Islet precursor cell (in vitro differentiated cells): ENCODE measurements at regions not wholly inside any gene's neighbourhood (a gene's known extent, or its start where the extent isn't known, plus 50 kb on each side); places are given as distances from the start of the nearest gene placed in this dataset.

Experiments
- DNase-seq: peaks from one replicate; pipeline ENCODE4 v3.0.0-alpha.2; 2018

GRCh38 chr17:34527908-34528470, 51.4 kb upstream of the TMEM132E start:
- DNase-seq: peak; percentile 83

DNA sequence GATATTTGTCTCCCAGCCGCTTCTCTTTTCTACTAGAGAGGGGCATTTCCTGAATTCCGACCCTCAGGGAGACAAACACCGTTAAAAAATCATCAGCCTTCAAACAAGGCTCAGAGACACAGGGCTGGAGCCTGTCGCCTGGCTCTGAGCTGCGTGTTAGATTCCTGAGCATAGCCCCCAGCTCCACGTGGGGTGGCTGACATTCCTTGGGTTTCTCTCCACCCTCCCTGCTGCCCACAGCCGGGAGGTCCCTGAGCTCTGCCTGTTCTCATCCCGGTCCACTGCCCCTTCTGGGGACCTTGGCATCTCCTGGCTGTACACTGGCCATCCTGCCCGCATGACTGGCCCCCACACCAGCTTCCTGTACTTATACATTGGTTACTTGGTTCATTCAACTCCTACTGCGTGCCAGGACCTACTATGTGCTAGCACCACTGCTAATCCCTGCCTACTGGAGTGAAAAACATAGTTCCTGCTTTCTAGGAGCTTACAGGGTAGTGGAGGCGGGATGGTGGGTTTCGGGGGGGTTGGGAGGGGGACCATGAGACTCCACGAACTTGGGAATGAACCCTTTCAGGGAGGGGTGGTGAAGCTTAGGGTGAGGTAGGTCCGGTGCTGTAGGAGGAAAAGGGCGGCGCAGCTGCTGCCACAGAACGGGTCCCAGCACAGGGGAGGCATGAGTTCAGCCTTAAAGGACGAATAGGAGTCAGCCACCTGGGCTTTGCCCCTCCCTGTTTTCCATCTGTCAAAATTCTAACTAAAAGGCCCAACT, 52.1 kb upstream of the TMEM132E start:
- DNase-seq: peak; percentile 78

GRCh38 chr17:34525651-34526050, 53.7 kb upstream of the TMEM132E start:
- DNase-seq: no peak

GRCh38 chr17:34521955-34522354, 57.4 kb upstream of the TMEM132E start:
- no peak for DNase-seq

- DNase-seq: no peak
Measured at GRCh38 chr17:34519282-34519681, 60.1 kb upstream of the TMEM132E start.

GRCh38 chr17:34517406-34517805, 62.0 kb upstream of the TMEM132E start:
- no peak for DNase-seq

GRCh38 chr17:34511931-34512330, 67.5 kb upstream of the TMEM132E start:
- DNase-seq: no peak

GRCh38 chr17:34511265-34511664, 68.1 kb upstream of the TMEM132E start:
- DNase-seq: no peak

GRCh38 chr17:34504814-34505484, 74.4 kb upstream of the TMEM132E start:
- DNase-seq: no peak

- DNase-seq: no peak
Measured at GRCh38 chr17:34503528-34504195, 75.7 kb upstream of the TMEM132E start.

- no peak for DNase-seq
Measured at GRCh38 chr17:34502426-34502825, 77.0 kb upstream of the TMEM132E start.

DNA sequence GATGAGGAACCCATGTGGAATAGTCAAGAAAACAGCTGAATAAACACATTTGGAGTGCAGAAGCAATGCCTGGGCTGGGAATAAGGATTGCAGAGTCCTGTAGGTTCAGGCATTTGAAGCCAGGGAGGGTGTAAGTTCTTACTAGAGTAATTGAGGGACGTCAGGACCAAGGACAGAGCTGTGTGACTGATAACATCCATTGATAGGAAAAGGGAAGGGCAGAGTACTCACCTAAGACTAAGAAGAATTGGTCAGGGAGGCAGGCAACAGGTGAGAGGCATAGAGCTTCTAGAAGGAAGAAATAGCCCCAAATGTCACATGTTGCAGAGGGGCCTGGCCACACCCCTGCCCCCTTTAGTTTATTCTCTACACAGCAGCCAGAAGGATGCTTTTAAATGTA, 79.8 kb upstream of the TMEM132E start:
- peak; percentile 77 for DNase-seq

DNA sequence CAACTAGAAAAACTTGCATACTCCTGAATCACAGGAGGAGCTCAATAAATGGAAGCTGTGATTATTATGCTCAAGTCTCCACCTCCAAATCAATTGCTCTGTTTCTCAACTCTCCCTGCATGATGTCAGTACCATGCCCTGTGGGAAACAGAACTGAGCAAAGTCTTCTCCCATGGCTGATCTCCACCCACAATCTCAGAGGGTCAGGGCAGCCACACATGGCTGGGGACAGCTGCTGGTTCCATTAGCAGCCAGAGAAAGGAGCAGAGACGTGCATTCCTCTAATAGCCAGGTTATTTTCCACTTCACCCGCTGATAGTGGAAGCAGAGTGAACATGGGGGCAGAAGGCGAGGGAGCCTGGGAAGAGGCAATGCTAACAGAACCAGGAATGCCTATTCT, 85.5 kb upstream of the TMEM132E start:
- no peak for DNase-seq

DNA sequence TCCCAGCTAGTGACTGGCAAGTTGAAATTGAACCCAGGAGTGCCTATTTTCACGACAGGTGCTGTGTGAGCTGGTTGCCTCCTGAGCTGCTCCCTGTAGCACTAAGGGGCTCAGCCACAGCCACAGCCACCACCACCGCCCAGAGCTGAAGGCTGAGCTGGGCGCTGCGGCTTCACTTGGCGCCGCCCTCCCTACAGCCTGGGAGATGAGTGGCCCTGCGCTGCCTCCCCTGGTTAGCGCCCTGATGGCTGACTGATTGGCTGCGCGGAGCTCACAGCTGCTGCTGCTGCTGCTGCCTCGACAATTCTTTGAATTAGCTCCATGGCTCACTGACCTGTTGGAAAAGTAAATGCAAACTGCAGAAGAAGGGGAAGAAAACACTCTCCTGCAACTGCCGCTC, 91.8 kb upstream of the TMEM132E start:
- DNase-seq: peak; percentile 66

- no peak for DNase-seq
Measured at GRCh38 chr17:34486761-34487160, 92.6 kb upstream of the TMEM132E start.

DNA sequence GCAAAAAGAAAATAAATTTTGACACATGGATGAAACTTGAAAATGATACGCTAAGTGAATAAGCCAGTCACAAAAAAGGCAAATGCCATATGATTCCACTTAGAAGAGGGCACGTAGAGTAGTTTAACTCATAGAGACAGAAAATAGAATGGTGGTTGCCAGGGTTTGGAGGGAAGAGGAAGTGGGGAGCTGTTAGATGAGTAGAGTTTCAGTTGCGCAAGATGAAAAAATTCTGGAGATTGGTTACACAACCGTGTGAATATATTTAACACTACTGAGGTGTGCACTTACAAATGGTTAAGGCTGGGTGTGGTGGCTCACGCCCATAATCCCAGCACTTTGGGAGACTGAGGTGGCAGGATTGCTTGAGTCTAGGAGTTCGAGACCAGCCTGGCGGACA, 93.4 kb upstream of the TMEM132E start:
- no peak for DNase-seq

GRCh38 chr17:34484193-34484733, 95.1 kb upstream of the TMEM132E start:
- DNase-seq: peak; percentile 45

GRCh38 chr17:34482730-34483129, 96.7 kb upstream of the TMEM132E start:
- DNase-seq: no peak

- DNase-seq: no peak
Measured at GRCh38 chr17:34481779-34482178, 97.6 kb upstream of the TMEM132E start.

DNA sequence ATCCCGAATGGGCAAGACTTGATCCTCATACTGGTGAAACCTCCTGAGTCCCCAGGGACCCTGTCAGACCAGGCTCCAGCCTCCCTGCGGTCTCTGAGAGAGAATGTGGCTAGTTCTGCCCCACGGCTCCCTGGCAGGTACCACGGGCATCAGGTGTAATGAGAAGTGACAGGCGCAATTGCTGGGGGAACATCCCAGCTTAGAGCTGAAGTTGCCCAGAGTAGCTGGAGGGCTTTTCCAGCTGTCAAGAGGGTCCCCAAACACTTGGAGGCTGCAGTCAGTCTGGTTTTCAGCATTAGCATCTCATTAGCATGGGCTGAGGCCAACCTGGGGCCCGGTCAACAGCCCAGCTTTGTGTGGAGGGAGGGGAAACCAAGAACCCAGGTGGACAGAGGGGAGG, 100.0 kb upstream of the TMEM132E start:
- DNase-seq: no peak

DNA sequence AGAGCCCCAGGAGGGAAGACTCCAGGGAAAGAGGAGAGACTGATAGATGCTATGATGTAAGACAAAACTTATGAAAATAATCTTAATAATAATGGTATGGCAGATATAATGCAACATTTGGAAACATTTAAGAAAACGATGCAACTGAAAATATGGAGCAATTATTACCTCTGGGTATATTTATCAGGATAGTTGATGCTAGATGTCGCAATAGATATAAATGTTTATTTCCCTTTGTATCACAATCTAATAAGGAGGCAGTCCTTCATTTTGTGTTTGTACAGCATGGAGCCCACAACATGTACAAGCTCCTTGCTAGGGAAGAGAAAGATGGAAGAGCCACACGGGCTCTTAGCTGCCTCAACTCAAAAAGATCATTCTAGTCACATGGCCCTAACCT, 101.1 kb upstream of the TMEM132E start:
- DNase-seq: no peak

- DNase-seq: no peak
Measured at GRCh38 chr17:34475296-34475695, 104.1 kb upstream of the TMEM132E start.

GRCh38 chr17:34474706-34475105, 104.7 kb upstream of the TMEM132E start:
- DNase-seq: no peak
